ENCODE measurements at regions not wholly inside any gene's neighbourhood (a gene's known extent, or its start where the extent isn't known, plus 50 kb on each side); places are given as distances from the start of the nearest gene placed in this dataset.
A peak's percentile ranks its signal among the peaks of the same experiment; 100 is the strongest.

DNA sequence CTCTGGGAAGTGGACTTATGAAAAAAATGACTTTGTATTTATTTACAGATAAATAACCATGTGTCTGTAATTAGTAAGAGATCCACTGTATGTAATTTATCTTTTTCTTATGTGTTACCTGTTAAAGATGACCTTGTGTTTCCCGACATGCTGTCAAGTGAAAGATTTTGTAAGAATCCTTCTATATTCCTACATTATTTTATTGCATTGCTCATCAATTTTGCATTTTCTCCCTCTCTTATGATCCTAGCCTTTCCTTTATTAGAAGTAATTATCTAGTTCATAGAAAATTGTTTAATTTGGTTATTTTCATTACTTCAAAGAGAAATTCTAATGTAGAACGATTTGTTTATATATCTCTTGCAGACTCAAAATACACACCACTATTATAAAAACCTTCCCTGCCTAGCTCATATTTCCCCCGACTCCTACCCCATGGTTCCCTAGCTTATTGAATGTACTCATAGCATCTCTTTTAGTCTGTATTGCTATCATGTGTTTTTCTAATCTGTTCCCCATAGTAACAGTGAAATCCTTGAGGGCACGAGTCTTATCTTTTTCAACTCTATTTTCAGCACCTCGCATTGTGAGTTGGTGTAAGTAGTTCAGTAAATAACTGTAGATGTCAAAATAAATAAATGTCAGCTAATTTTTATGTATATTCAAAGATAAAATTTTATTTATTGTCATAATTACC, 774.4 kb downstream of the HDGFL1 start:
- TF ChIP-seq, protein P1, sequence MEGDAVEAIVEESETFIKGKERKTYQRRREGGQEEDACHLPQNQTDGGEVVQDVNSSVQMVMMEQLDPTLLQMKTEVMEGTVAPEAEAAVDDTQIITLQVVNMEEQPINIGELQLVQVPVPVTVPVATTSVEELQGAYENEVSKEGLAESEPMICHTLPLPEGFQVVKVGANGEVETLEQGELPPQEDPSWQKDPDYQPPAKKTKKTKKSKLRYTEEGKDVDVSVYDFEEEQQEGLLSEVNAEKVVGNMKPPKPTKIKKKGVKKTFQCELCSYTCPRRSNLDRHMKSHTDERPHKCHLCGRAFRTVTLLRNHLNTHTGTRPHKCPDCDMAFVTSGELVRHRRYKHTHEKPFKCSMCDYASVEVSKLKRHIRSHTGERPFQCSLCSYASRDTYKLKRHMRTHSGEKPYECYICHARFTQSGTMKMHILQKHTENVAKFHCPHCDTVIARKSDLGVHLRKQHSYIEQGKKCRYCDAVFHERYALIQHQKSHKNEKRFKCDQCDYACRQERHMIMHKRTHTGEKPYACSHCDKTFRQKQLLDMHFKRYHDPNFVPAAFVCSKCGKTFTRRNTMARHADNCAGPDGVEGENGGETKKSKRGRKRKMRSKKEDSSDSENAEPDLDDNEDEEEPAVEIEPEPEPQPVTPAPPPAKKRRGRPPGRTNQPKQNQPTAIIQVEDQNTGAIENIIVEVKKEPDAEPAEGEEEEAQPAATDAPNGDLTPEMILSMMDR (IDR thresholded peaks at IDR 0.05), result no peak
- TF ChIP-seq MAFK (IDR thresholded peaks at IDR 0.05; ENCODE audit: partially characterized antibody), result peak; percentile 34
- Histone ChIP-seq H3K4me1 (no peaks in the 10 kb centered on the region), H3K4me3 (no peak overlapping the region), H3K4me2 (no peak overlapping the region), H3K9me3 (no peaks in the 10 kb centered on the region), H3K27ac (no peak overlapping the region)
- 52% methylated on average over 5 of the region's 5 CpGs for WGBS (ENCODE audit: missing lambda C conversion rate)
- DNase-seq (ENCODE audit: low read depth in 1 of 2, low spot score in 1 of 2), result no peak
- no peak for ATAC-seq
- no peak for FAIRE-seq
- ChIA-PET POLR2A (no interaction called here), CTCF (no interaction called here)

GRCh38 chr6:23348185-23348584, 777.8 kb upstream of the NRSN1 start:
- DNase-seq (ENCODE audit: low read depth in 1 of 2, low spot score in 1 of 2) (no peak), ATAC-seq (no peak), FAIRE-seq (no peak)
- no peak for TF ChIP-seq CBX8 (IDR thresholded peaks at IDR 0.05)
- TF ChIP-seq RFX5 (IDR thresholded peaks at IDR 0.05), result no peak
- TF ChIP-seq SMC3 (IDR thresholded peaks at IDR 0.05), result no peak
- Histone ChIP-seq H3K9me3 (no peaks in the 10 kb centered on the region), H3K27ac (no peak overlapping the region), H3K4me3 (no peak overlapping the region), H3K4me1 (0 out of 3 replicates have a peak, but pooled peaks cover 5% of the 10 kb centered on the region), H3K4me2 (no peak overlapping the region)
- 61% methylated on average over 3 of the region's 3 CpGs for WGBS (ENCODE audit: missing lambda C conversion rate)
- POLR2A ChIA-PET, result no interaction called here
- CTCF ChIA-PET, result no interaction called here

DNA sequence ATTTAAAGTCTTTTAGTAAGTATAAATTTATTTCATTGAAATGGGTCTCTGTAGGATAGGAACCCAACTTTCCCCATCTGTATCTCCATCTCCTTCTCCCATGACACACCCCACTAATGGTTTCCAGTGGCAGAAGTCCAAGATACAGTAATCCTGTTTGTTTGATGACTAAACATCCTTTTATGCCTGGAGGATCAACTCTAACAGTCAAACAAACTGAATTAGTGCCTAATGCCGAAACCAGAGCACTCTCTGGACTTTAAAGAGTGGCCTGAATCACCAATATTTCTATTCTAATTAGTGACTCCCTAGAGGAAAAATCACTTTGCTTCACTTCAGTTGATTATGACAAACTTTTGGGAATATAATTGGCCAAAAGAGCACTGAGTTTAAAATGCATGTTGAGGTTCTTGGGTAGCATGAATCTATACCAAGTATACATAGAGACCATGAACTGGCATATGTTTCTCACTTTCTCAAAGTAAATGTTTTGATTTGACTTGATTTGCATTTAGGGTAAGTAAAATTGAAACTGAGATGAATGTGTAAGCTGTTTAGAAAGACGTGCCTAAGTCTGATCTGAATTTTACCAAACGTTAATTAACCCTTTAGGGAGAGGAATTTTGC, 776.4 kb upstream of the NRSN1 start:
- peak; percentile 28 to 35 for DNase-seq (ENCODE audit: low read depth in 1 of 2, low spot score in 1 of 2)
- TF ChIP-seq ZC3H11A (IDR thresholded peaks at IDR 0.05) (no peak), EHF (CRISPR knock-in tag; IDR thresholded peaks at IDR 0.05) (no peak), ZNF302 (CRISPR knock-in tag; IDR thresholded peaks at IDR 0.05) (no peak), POLR2A (IDR thresholded peaks at IDR 0.05; ENCODE audit: low read length) (no peak), JUN (IDR thresholded peaks at IDR 0.05) (no peak), EP300 (IDR thresholded peaks at IDR 0.05) (no peak), USF2 (IDR thresholded peaks at IDR 0.05) (no peak), NFE2L2 (conservative IDR thresholded peaks at IDR 0.05; ENCODE audit: low read length) (no peak), TP53 (CRISPR knock-in tag; IDR thresholded peaks at IDR 0.05) (no peak)
- WGBS (ENCODE audit: missing lambda C conversion rate), result 10% methylated on average over 3 of the region's 3 CpGs
- no peaks in the 10 kb centered on the region for H3K9me3 ChIP-seq
- no peak overlapping the region for H3K27ac ChIP-seq
- 0 out of 3 replicates have a peak, but pooled peaks cover 5% of the 10 kb centered on the region for H3K4me1 ChIP-seq
- H3K4me2 ChIP-seq, result peak overlapping the region; percentile 21; the same call in 2 of the 3 replicates
- ATAC-seq, result peak in 1 of 2 experiments; percentile 34; a peak in 2 of 6 replicates
- H3K4me3 ChIP-seq, result no peak overlapping the region
- ChIA-PET CTCF (no interaction called here), POLR2A (interaction anchor here (0.6 kb wide), 1 partner anchor 314 kb away, joined by 3 read pairs; no protein-coding TSS in a partner anchor)
- no peak for FAIRE-seq

- Histone ChIP-seq H3K9me3 (no peaks in the 10 kb centered on the region), H3K4me2 (no peak overlapping the region), H3K4me1 (0 out of 3 replicates have a peak, but pooled peaks cover 5% of the 10 kb centered on the region), H3K4me3 (no peak overlapping the region), H3K27ac (no peak overlapping the region)
- CTCF ChIA-PET, result no interaction called here
- FAIRE-seq, result no peak
- 70% methylated on average over 2 of the region's 2 CpGs for WGBS (ENCODE audit: missing lambda C conversion rate)
- POLR2A ChIA-PET, result no interaction called here
- ATAC-seq, result no peak
- DNase-seq (ENCODE audit: low read depth in 1 of 2, low spot score in 1 of 2), result no peak
- TF ChIP-seq, protein P2, sequence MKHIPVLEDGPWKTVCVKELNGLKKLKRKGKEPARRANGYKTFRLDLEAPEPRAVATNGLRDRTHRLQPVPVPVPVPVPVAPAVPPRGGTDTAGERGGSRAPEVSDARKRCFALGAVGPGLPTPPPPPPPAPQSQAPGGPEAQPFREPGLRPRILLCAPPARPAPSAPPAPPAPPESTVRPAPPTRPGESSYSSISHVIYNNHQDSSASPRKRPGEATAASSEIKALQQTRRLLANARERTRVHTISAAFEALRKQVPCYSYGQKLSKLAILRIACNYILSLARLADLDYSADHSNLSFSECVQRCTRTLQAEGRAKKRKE (CRISPR knock-in tag; IDR thresholded peaks at IDR 0.05; ENCODE audit: low read depth), result no peak
- TF ChIP-seq ELK1 (IDR thresholded peaks at IDR 0.05; ENCODE audit: low read depth, low read length), result no peak
Observed at GRCh38 chr6:23350752-23351453, 775.1 kb upstream of the NRSN1 start.

All from A549 (cell line).